Neuron (in vitro differentiated cells): ENCODE measurements at regions not wholly inside any gene's neighbourhood (a gene's known extent, or its start where the extent isn't known, plus 50 kb on each side); places are given as distances from the start of the nearest gene placed in this dataset.

ENCODE experiments used
- H2AFZ ChIP-seq: one replicate; pipeline ENCODE4 v1.6.1; 2013; ENCODE audit warnings: low read depth, mild to moderate bottlenecking, inconsistent platforms, low read length, moderate library complexity
- H3K27me3 ChIP-seq: one replicate; pipeline ENCODE4 v1.6.1; 2013; ENCODE audit warnings: low read length; ENCODE audit not compliant: insufficient read depth
- H3K36me3 ChIP-seq: one replicate; pipeline ENCODE4 v1.6.1; 2013; ENCODE audit warnings: low read length; ENCODE audit not compliant: insufficient read depth
- H3K4me1 ChIP-seq: one replicate; pipeline ENCODE4 v1.6.1; 2013; ENCODE audit warnings: low read length; ENCODE audit not compliant: insufficient read depth
- H3K4me3 ChIP-seq: 2 replicates; pipeline ENCODE4 v1.5.1; 2013; ENCODE audit warnings: mild to moderate bottlenecking, low read length, moderate library complexity
- H3K9me3 ChIP-seq: one replicate; pipeline ENCODE4 v1.6.1; 2013; ENCODE audit warnings: low read length

DNA sequence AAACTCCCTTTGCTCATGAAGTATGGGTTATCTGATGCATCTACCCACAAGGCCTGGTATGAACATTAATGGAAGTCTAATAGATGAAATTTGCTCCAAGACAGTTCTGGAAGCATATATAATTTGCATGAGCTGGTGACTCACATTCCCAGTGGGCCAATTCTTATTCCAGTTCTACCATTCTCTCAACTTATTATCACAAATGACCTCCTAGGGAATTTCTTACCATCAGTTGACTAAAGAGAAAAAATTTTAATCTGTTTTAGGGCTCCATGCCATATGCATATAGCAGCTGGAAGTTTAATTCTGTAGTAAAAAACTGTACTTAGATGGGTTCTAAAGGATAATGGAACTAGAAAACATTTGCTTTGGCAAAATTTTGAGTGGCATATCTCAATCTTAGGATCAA is 165.2 kb upstream of the COL3A1 start:
- peaks cover 8% of the 10 kb centered on the region for H3K4me1 ChIP-seq
- H3K36me3 ChIP-seq: no peaks in the 10 kb centered on the region
- H3K27me3 ChIP-seq: no peaks in the 10 kb centered on the region
- no peaks in the 10 kb centered on the region for H3K9me3 ChIP-seq
- no peak overlapping the region for H3K4me3 ChIP-seq
- H2AFZ ChIP-seq: no peak overlapping the region

- no peaks in the 10 kb centered on the region for H3K27me3 ChIP-seq
- no peak overlapping the region for H2AFZ ChIP-seq
- no peaks in the 10 kb centered on the region for H3K9me3 ChIP-seq
- peaks cover under 1% of the 10 kb centered on the region for H3K4me1 ChIP-seq
- no peak overlapping the region for H3K4me3 ChIP-seq
- H3K36me3 ChIP-seq: no peaks in the 10 kb centered on the region
Observed at GRCh38 chr2:188810586-188810985, 163.6 kb upstream of the COL3A1 start.

DNA sequence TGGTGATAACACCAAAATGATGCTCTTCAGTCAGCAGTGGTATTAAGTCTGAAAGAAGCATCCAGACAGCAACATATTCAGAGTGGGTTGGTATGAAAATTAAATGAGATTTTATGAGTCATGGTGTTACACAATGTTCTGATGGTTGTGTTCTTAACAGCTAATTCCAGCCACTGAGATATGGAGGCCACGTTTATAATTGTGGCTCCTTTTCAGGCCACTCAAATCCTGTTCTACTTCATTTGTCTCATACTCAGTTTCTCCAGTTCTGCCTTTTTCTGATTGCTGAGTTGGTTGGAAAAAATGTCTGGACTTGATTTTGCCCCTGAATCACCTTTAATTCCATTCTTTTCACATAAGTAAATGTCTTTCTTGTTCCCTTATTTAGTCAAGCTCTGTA is 162.7 kb upstream of the COL3A1 start:
- H2AFZ ChIP-seq: no peak overlapping the region
- H3K36me3 ChIP-seq: no peaks in the 10 kb centered on the region
- H3K4me1 ChIP-seq: no peaks in the 10 kb centered on the region
- H3K4me3 ChIP-seq: no peak overlapping the region
- H3K27me3 ChIP-seq: no peaks in the 10 kb centered on the region
- no peaks in the 10 kb centered on the region for H3K9me3 ChIP-seq

GRCh38 chr2:188813315-188813714 is 160.9 kb upstream of the COL3A1 start:
- Histone ChIP-seq H3K4me1 (no peaks in the 10 kb centered on the region), H3K36me3 (no peaks in the 10 kb centered on the region), H3K9me3 (no peaks in the 10 kb centered on the region), H3K27me3 (no peaks in the 10 kb centered on the region), H3K4me3 (no peak overlapping the region), H2AFZ (no peak overlapping the region)

DNA sequence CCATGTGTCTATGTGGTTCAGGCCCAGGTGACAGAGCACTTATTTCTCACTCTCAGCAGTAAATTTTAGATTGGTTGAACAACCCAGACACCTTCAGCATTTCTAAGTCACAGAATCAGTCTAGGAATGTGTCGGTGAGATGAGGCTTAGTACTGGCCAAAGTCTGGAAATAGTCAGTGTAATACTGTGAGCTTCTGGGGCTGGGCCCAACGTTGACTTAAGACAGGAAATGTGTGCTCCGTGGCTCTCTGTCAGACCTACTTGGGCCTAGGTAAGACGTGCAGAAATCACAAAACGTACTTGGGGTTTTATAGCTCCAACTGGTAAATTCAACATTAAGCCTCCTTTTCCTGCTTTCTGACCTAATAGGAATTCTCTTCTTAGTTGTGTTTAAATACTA is 160.3 kb upstream of the COL3A1 start:
- Histone ChIP-seq H2AFZ (no peak overlapping the region), H3K36me3 (no peaks in the 10 kb centered on the region), H3K9me3 (no peaks in the 10 kb centered on the region)

GRCh38 chr2:188819011-188819410 is 155.2 kb upstream of the COL3A1 start:
- Histone ChIP-seq H2AFZ (no peak overlapping the region), H3K4me1 (peaks cover 2% of the 10 kb centered on the region), H3K27me3 (no peaks in the 10 kb centered on the region), H3K4me3 (no peak overlapping the region), H3K9me3 (no peaks in the 10 kb centered on the region), H3K36me3 (no peaks in the 10 kb centered on the region)

More for the DNA sequence above, 160.3 kb upstream of the COL3A1 start:
- Histone ChIP-seq H3K4me1 (no peaks in the 10 kb centered on the region), H3K27me3 (no peaks in the 10 kb centered on the region), H3K4me3 (no peak overlapping the region)

DNA sequence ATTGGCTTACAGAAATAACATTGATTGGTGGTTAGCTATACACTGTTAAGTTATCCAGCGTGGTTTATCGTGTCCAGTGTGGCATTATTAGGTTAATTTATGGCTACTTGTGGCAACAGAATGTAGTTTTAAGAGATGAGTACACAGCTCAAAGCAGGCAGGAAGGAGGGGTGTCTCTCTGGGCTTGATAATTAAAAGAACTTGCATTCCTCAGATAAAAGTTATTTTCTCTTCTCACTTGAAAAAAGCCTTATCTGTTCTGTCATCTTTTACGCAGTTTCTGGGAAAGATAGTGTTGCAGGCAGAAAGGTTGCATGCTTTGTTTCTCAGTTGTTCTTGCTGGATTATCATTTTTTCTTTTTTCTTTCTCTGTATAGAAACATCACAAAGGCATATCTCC is 154.4 kb upstream of the COL3A1 start:
- H3K27me3 ChIP-seq: no peaks in the 10 kb centered on the region
- no peak overlapping the region for H3K4me3 ChIP-seq
- H3K36me3 ChIP-seq: no peaks in the 10 kb centered on the region
- H3K9me3 ChIP-seq: no peaks in the 10 kb centered on the region
- H2AFZ ChIP-seq: peak overlapping the region; percentile 65
- H3K4me1 ChIP-seq: peaks cover 2% of the 10 kb centered on the region

DNA sequence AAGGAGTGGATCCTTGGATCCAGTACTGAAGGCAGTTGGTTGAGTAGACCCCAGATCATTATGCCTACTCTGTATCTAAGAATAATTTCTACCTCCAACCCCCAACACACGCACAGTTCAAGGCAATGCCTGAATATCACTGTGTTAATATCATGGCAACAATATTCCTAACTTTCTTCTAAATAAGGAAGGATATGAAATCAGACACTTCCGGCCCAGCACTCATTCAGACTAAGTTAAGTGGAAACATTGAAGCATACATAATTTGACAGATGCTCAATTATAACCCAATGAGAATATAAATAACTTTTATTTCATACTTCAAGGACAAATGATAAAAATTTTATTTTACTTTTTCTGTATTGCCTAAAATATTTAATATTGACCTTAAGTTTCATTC is 153.6 kb upstream of the COL3A1 start:
- Histone ChIP-seq H3K4me1 (peaks cover 2% of the 10 kb centered on the region), H3K4me3 (no peak overlapping the region), H3K36me3 (no peaks in the 10 kb centered on the region), H3K9me3 (no peaks in the 10 kb centered on the region), H3K27me3 (no peaks in the 10 kb centered on the region), H2AFZ (peak overlapping the region; percentile 65)

GRCh38 chr2:188824125-188824524 is 150.0 kb upstream of the COL3A1 start:
- Histone ChIP-seq H2AFZ (no peak overlapping the region), H3K4me3 (no peak overlapping the region), H3K27me3 (no peaks in the 10 kb centered on the region), H3K9me3 (no peaks in the 10 kb centered on the region), H3K4me1 (peaks cover 2% of the 10 kb centered on the region), H3K36me3 (no peaks in the 10 kb centered on the region)

DNA sequence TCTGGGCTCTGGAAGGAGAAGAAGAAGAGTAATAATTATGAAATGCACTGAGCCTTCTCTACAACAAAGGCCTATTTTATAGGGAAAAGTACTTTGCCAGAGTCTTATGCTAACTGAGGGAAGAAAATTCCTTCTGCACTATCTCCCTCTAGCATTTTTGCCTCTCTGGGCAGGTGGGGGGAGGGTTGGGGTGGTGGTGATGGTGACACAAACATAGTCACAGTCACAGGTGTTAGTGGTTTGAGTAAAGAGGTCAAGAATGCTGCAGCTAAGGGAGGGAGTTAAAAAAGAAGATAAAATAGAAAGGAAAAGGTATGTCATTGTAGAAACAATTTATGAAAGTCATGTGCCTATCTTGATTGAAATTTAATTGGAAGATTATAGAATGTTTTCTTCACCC is 140.8 kb upstream of the COL3A1 start:
- Histone ChIP-seq H3K9me3 (peaks cover 9% of the 10 kb centered on the region), H3K27me3 (no peaks in the 10 kb centered on the region), H3K4me1 (no peaks in the 10 kb centered on the region), H3K4me3 (no peak overlapping the region), H3K36me3 (no peaks in the 10 kb centered on the region), H2AFZ (no peak overlapping the region)

DNA sequence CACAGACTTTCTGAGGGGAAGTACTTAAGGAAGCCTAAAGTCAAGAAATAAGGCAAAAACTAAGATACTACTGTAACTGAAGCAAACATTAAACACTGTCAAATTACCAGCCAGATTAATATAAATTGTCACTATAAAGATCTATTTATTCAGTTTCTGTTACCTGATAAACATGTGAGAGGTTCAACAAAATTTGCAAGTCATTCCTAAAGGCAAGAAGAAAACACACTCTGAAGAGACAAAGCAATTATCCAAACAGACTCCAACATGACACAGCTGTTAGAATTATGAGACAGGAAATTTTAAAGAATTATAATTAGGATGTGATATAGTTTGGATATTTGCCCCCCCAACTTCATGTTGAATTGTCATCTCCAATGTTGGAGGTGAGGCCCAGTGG is 140.4 kb upstream of the COL3A1 start:
- H3K4me1 ChIP-seq: no peaks in the 10 kb centered on the region
- no peaks in the 10 kb centered on the region for H3K27me3 ChIP-seq
- H3K36me3 ChIP-seq: no peaks in the 10 kb centered on the region
- no peak overlapping the region for H3K4me3 ChIP-seq
- H3K9me3 ChIP-seq: peaks cover 9% of the 10 kb centered on the region
- no peak overlapping the region for H2AFZ ChIP-seq

DNA sequence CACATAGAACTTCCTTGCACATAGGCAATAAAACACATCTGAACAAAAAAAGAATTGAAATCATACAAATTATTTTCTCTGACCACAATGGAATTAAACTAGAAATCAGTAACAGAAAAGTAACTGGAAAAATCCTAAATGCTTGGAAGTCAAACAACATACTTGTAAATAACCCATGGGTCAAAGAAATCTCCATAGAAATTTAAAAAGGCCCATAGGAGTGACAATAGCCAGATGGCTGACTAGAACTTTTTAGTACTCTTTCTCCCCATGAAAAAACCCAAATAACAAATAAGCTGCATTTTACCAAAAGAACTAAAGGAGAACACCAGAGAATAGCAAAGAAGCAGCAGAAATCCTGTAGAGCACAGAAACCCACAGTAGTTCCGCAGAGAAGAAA is 139.2 kb upstream of the COL3A1 start:
- Histone ChIP-seq H3K9me3 (peaks cover 8% of the 10 kb centered on the region), H3K4me1 (no peaks in the 10 kb centered on the region), H3K27me3 (no peaks in the 10 kb centered on the region), H3K4me3 (no peak overlapping the region), H3K36me3 (no peaks in the 10 kb centered on the region), H2AFZ (no peak overlapping the region)

GRCh38 chr2:188835821-188836220 is 138.4 kb upstream of the COL3A1 start:
- Histone ChIP-seq H3K4me3 (no peak overlapping the region), H3K27me3 (no peaks in the 10 kb centered on the region), H3K4me1 (no peaks in the 10 kb centered on the region), H3K9me3 (peaks cover 5% of the 10 kb centered on the region), H3K36me3 (no peaks in the 10 kb centered on the region), H2AFZ (no peak overlapping the region)

- Histone ChIP-seq H3K4me1 (no peaks in the 10 kb centered on the region), H3K4me3 (no peak overlapping the region), H2AFZ (no peak overlapping the region), H3K9me3 (no peaks in the 10 kb centered on the region), H3K27me3 (no peaks in the 10 kb centered on the region), H3K36me3 (no peaks in the 10 kb centered on the region)
Observed at GRCh38 chr2:188845692-188846091, 128.5 kb upstream of the COL3A1 start.
